ENCODE measurements at regions not wholly inside any gene's neighbourhood (a gene's known extent, or its start where the extent isn't known, plus 50 kb on each side); places are given as distances from the start of the nearest gene placed in this dataset.

DNA sequence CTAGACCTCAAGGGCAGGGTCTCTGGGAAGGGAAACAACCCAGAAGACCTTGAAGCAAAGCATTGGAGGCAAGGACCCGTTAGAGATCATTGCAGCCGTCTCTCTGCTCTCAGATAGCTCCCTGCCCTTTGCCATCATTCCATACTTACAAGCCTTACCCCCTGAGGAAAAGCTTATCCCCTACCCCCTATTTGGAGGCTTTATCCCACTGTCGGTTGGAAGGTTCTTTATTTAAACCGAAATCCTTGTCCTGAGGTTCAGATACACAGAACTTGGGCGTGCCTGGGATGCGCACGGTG lies 84.4 kb downstream of the EFNB1 start:
- H3K4me3 ChIP-seq (ENCODE audit: low read depth, low read length): no peak overlapping the region
- TF ChIP-seq, protein P1, sequence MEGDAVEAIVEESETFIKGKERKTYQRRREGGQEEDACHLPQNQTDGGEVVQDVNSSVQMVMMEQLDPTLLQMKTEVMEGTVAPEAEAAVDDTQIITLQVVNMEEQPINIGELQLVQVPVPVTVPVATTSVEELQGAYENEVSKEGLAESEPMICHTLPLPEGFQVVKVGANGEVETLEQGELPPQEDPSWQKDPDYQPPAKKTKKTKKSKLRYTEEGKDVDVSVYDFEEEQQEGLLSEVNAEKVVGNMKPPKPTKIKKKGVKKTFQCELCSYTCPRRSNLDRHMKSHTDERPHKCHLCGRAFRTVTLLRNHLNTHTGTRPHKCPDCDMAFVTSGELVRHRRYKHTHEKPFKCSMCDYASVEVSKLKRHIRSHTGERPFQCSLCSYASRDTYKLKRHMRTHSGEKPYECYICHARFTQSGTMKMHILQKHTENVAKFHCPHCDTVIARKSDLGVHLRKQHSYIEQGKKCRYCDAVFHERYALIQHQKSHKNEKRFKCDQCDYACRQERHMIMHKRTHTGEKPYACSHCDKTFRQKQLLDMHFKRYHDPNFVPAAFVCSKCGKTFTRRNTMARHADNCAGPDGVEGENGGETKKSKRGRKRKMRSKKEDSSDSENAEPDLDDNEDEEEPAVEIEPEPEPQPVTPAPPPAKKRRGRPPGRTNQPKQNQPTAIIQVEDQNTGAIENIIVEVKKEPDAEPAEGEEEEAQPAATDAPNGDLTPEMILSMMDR (IDR thresholded peaks at IDR 0.05; ENCODE audit: low read depth, low read length): no peak
- no peak for DNase-seq (ENCODE audit: low read depth, low spot score)
- in situ Hi-C loops (cut with HindIII; ENCODE audit: low sequenced_read_pairs): no loop called here

DNA sequence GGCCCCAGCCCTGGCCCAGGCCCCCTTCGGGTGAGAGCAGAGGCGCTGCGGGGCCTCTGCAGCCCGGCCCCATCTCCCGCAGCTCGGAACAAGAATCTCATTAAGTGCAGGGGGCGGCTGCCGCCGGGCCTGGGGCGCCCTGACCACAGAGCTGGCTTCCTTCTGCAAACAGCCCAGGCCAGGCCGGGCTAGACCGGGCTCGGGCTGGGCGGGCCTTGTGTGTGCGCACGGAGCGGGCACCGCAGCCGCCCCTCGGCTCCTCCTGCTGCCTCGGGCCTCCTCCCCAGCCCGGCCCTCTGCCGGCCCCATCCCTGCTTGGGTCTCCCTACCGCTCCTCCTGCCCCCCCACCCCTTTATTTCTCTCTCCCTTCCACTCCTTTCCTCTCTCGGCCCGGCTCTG lies 83.3 kb downstream of the EFNB1 start:
- peak; percentile 29 for DNase-seq (ENCODE audit: low read depth, low spot score)
- TF ChIP-seq, protein P1 (IDR thresholded peaks at IDR 0.05; ENCODE audit: low read depth, low read length): no peak
- in situ Hi-C loops (cut with HindIII; ENCODE audit: low sequenced_read_pairs): no loop called here
- H3K4me3 ChIP-seq (ENCODE audit: low read depth, low read length): no peak overlapping the region

DNA sequence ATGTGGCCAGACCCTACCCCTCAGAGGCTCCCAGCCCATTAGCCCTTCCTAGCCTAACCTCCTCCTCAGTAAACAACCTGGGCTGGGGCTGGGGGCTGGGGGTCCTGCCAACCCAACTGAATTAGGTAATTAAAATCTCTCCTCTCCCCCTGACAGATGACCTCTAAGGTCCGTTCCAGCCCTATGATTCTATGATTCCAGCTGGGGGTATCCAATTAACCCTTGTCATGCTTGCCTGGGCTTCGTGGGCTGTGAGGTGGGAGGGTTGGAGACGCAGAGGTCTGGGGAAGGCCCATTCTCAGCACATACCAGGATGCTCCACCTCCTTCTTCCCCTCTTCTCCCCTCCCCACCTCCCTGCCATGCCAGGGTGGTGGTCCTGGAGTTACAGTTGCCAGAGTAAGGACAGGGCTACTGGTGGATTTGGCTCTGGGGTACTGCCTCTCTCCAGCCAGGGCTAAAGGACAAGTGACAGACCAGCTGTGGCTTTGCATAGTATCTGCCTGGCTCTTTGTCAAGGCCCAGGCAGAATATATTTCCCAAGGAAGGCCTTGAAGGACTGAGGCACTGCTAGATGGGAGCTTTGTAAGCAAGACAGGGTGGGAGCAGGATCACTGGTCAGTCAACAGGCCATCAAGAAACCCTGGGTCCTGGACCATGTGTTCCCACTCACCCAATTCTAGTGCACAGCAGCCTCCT lies 82.1 kb downstream of the EFNB1 start:
- in situ Hi-C loops (cut with HindIII; ENCODE audit: low sequenced_read_pairs): no loop called here
- DNase-seq (ENCODE audit: low read depth, low spot score): no peak
- H3K4me3 ChIP-seq (ENCODE audit: low read depth, low read length): no peak overlapping the region
- TF ChIP-seq, protein P1 (IDR thresholded peaks at IDR 0.05; ENCODE audit: low read depth, low read length): no peak

DNA sequence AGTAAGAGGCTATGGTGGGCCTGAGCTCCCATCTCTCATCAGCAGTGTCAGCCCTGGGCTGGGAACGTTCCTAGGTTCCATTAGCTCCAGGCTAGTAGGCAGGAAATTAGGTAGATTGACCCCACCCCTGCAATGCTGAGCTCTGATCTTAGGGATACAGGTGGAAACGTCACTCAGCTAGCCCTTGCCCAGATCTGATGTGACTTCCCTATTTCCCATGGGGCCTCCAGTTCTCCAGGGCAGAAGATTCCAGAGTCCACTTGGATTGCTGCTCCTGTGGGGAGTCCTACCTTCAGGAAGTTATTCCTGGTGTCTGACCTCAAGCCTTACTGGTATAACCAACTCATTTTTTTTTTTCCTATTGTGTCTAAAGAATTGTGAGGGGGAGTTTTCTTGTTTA lies 81.1 kb downstream of the EFNB1 start:
- H3K4me3 ChIP-seq (ENCODE audit: low read depth, low read length): no peak overlapping the region
- DNase-seq (ENCODE audit: low read depth, low spot score): no peak
- TF ChIP-seq, protein P1 (IDR thresholded peaks at IDR 0.05; ENCODE audit: low read depth, low read length): no peak
- in situ Hi-C loops (cut with HindIII; ENCODE audit: low sequenced_read_pairs): no loop called here

DNA sequence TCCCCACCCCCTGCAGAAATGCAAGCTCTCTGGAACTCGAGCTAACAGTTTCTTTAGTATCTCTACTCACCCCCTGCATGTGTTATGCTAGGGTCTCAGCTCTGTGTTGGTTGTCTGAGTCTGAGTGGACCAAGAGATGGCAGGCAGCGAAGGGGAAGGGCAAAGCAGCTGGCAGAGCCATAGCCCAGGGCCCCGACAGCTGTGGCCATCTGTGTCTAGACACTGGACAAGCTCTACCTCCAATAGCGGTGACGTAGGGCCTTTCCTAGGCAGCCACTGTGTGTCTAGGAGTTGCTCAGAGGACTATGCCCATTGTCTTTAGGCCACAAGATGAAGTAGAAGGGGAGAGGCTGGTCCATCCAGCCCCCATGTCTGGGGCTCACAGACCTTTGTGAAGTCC lies 79.2 kb downstream of the EFNB1 start:
- in situ Hi-C loops (cut with HindIII; ENCODE audit: low sequenced_read_pairs): no loop called here
- H3K4me3 ChIP-seq (ENCODE audit: low read depth, low read length): no peak overlapping the region
- DNase-seq (ENCODE audit: low read depth, low spot score): no peak
- TF ChIP-seq, protein P1 (IDR thresholded peaks at IDR 0.05; ENCODE audit: low read depth, low read length): no peak

DNA sequence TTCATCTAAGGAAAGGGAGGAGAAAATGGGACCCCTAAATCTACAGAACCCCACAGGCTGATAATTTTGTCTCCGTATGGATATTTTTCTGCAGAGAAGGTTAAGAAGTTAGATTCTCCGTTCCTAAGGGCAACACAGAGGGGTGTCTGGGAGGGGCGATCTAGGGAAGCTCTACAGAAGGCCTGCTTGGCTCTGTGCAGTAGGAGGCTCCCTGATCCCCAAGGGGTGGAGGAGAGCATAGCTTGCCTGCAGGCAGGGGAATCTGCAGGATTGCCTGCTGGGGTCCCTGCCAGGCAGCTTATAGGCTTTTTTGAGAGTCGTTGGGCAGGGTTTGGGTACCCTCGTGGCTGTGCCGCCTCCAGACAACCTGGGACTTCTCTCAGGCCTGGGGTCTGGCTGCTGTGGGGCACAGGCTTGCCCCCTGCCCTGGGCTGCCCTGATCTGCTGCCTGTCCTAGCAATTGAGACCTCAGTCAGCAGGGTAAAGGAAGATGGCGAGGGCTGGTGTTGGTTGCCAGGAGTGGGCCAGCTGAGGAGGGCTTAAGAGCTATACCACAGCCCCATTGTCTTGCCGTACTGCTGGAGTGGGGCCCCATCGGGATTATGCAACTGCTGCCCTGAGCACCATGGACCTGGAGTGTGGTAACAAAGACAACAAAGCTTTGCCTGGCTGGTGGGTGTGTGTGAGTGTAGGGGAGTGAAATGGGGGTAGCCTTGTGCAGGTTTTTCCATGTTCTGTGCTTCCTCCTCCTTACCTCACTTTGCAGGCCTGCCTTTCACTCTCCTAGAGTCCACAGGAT lies 74.1 kb downstream of the EFNB1 start:
- H3K4me3 ChIP-seq (ENCODE audit: low read depth, low read length): no peak overlapping the region
- TF ChIP-seq, protein P1 (IDR thresholded peaks at IDR 0.05; ENCODE audit: low read depth, low read length): no peak
- DNase-seq (ENCODE audit: low read depth, low spot score): no peak
- in situ Hi-C loops (cut with HindIII; ENCODE audit: low sequenced_read_pairs): no loop called here

Measured in astrocyte of the spinal cord (primary cell).